Natural killer cell (primary cell): ENCODE measurements at regions not wholly inside any gene's neighbourhood (a gene's known extent, or its start where the extent isn't known, plus 50 kb on each side); places are given as distances from the start of the nearest gene placed in this dataset.

Source experiments
- ATAC-seq, 3 donors: fragments of 150-1000 bp in 2 of 3; fragments of 200-7000 bp in 1 of 3; cut with Tn5 transposase; 1 replicate in 1 of 3; 2 replicates in 2 of 3; pipeline ENCODE4 v1.10.0; 2021; ENCODE audit warnings: mild to moderate bottlenecking in 2 of 3, moderate library complexity in 2 of 3
- DNase-seq, 2 donors: peaks; one replicate each; pipeline versions ENCODE4 v3.0.0 to v3.0.0-alpha.2; 2013 to 2021; ENCODE audit warnings: mixed read lengths in 1 of 2
- H3K27ac ChIP-seq: one replicate; pipeline ENCODE4 v1.5.1; 2013; ENCODE audit warnings: mild to moderate bottlenecking, low read length
- H3K27me3 ChIP-seq: one replicate; pipeline ENCODE4 v1.6.1; 2013; ENCODE audit warnings: low read length; ENCODE audit not compliant: control insufficient read depth, insufficient read depth
- H3K36me3 ChIP-seq: one replicate; pipeline ENCODE4 v1.6.1; 2013; ENCODE audit warnings: low read length; ENCODE audit not compliant: control insufficient read depth, insufficient read depth
- H3K4me1 ChIP-seq: one replicate; pipeline ENCODE4 v1.6.1; 2013; ENCODE audit warnings: low read length; ENCODE audit not compliant: control insufficient read depth, insufficient read depth
- H3K4me3 ChIP-seq: one replicate; pipeline ENCODE4 v1.5.1; 2013; ENCODE audit warnings: low read length
- H3K9me3 ChIP-seq: one replicate; pipeline ENCODE4 v1.6.1; 2013; ENCODE audit warnings: low read length; ENCODE audit not compliant: control insufficient read depth, insufficient read depth
- H3K27ac Mint-ChIP-seq, 2 donors: one replicate each; pipeline ENCODE4 v1.8.0; 2022; ENCODE audit warnings: mild to moderate bottlenecking in 2 of 2, mixed read lengths in 2 of 2, moderate library complexity in 1 of 2
- H3K27me3 Mint-ChIP-seq, 2 donors: one replicate each; pipeline ENCODE4 v1.8.0; 2022; ENCODE audit warnings: low read depth in 2 of 2, mixed read lengths in 2 of 2
- H3K36me3 Mint-ChIP-seq: one replicate; pipeline ENCODE4 v1.8.0; 2022; ENCODE audit warnings: mixed read lengths
- H3K4me1 Mint-ChIP-seq, 2 donors: one replicate each; pipeline ENCODE4 v1.8.0; 2022; ENCODE audit warnings: mixed read lengths in 2 of 2
- H3K4me3 Mint-ChIP-seq: one replicate; pipeline ENCODE4 v1.8.0; 2022; ENCODE audit warnings: mild to moderate bottlenecking, moderate library complexity, mixed read lengths
- H3K9me3 Mint-ChIP-seq, 2 donors: one replicate each; pipeline ENCODE4 v1.8.0; 2022; ENCODE audit warnings: mixed read lengths in 2 of 2
- CTCF ChIP-seq: fragments of 200-600 bp; IDR thresholded peaks from one replicate; pipeline ENCODE4 v1.8.0; 2022; ENCODE audit warnings: antibody characterized with exemption
- WGBS: methylation state at CpG from one replicate; pipeline ENCODE4 v1.1.7; 2013; ENCODE audit warnings: missing lambda C conversion rate; ENCODE audit not compliant: insufficient coverage; 5-methylcytosine and 5-hydroxymethylcytosine counted together
- intact Hi-C: fragments of 100-400 bp; cut with micrococcal nuclease; formaldehyde crosslinking; loops from one replicate; pipeline ENCODE4 v1.14.2; 2022

- Mint-ChIP-seq H3K27ac (no peak overlapping the region), H3K36me3 (no peaks in the 10 kb centered on the region), H3K9me3 (no peaks in the 10 kb centered on the region), H3K4me1 (no peaks in the 10 kb centered on the region), H3K4me3 (no peak overlapping the region), H3K27me3 (peaks cover 0 to 4% of the 10 kb centered on the region in 2 donors)
- no peaks in the 10 kb centered on the region for H3K36me3 ChIP-seq
- 97% methylated on average over 6 of the region's 7 CpGs for WGBS
- no peak for TF ChIP-seq CTCF
- H3K27ac ChIP-seq: no peak overlapping the region
- no peaks in the 10 kb centered on the region for H3K27me3 ChIP-seq
- ATAC-seq: no peak
- no peaks in the 10 kb centered on the region for H3K4me1 ChIP-seq
- intact Hi-C loops: no loop called here
- H3K4me3 ChIP-seq: no peak overlapping the region
- H3K9me3 ChIP-seq: no peaks in the 10 kb centered on the region
- DNase-seq: no peak
These were observed 185.6 kb downstream of the C7orf25 start for GRCh38 chr7:42726066-42726785.

- Histone ChIP-seq H3K4me3 (no peak overlapping the region), H3K27ac (no peak overlapping the region), H3K9me3 (no peaks in the 10 kb centered on the region), H3K27me3 (no peaks in the 10 kb centered on the region), H3K36me3 (no peaks in the 10 kb centered on the region), H3K4me1 (no peaks in the 10 kb centered on the region)
- Mint-ChIP-seq H3K9me3 (peaks cover 0 to 3% of the 10 kb centered on the region in 2 donors), H3K36me3 (no peaks in the 10 kb centered on the region), H3K27me3 (peaks cover 0 to 2% of the 10 kb centered on the region in 2 donors), H3K4me3 (no peak overlapping the region), H3K4me1 (no peaks in the 10 kb centered on the region), H3K27ac (no peak overlapping the region)
- DNase-seq (no peak), ATAC-seq (no peak)
- no peak for TF ChIP-seq CTCF
- WGBS: 99% methylated on average over 3 of the region's 3 CpGs
- intact Hi-C loops: no loop called here
These were observed 189.2 kb downstream of the C7orf25 start for GRCh38 chr7:42722716-42723115.

- H3K27me3 Mint-ChIP-seq: peaks cover 0 to 4% of the 10 kb centered on the region in 2 donors
- Histone ChIP-seq H3K27me3 (no peaks in the 10 kb centered on the region), H3K36me3 (no peaks in the 10 kb centered on the region), H3K4me1 (no peaks in the 10 kb centered on the region), H3K9me3 (peaks cover under 1% of the 10 kb centered on the region), H3K27ac (no peak overlapping the region), H3K4me3 (no peak overlapping the region)
- no peaks in the 10 kb centered on the region for H3K4me1 Mint-ChIP-seq
- H3K36me3 Mint-ChIP-seq: no peaks in the 10 kb centered on the region
- no peak overlapping the region for H3K27ac Mint-ChIP-seq
- H3K9me3 Mint-ChIP-seq: peaks cover 0 to 5% of the 10 kb centered on the region in 2 donors
- ATAC-seq (no peak), DNase-seq (no peak)
- H3K4me3 Mint-ChIP-seq: no peak overlapping the region
- TF ChIP-seq CTCF: no peak
- intact Hi-C loops: no loop called here
These were observed 189.7 kb downstream of the C7orf25 start for GRCh38 chr7:42722198-42722597.
